Panc1 (cell line): ENCODE measurements at regions not wholly inside any gene's neighbourhood (a gene's known extent, or its start where the extent isn't known, plus 50 kb on each side); places are given as distances from the start of the nearest gene placed in this dataset.

Experiments
- ATAC-seq: fragments of 200-7000 bp; cut with Tn5 transposase; 2 replicates; pipeline ENCODE4 v1.9.1; 2020; ENCODE audit warnings: mild to moderate bottlenecking, moderate library complexity
- BruUV-seq: library from RNA; stranded (reverse); fragments of 400-500 nt; replicated peaks from 2 replicates; lab custom pipeline; 2021; lab: Mats Ljungman, UMichigan
- CTCF ChIA-PET: fragments of 300-600 bp; sonication (Branson Sonifier 250); formaldehyde crosslinking; loops from one replicate; lab custom pipeline; 2022; ENCODE audit warnings: antibody characterized with exemption; lab: Charles Lee
- POLR2A ChIA-PET: fragments of 300-600 bp; sonication (Branson Sonifier 250); formaldehyde crosslinking; loops from one replicate; lab custom pipeline; 2022; ENCODE audit warnings: antibody characterized with exemption; lab: Charles Lee
- DNase-seq: peaks from one replicate; pipeline ENCODE4 v3.0.0-alpha.2; 2010; ENCODE audit warnings: low read depth, low spot score
- H3K27ac ChIP-seq: 2 replicates; pipeline ENCODE4 v1.5.1; 2011; ENCODE audit warnings: mild to moderate bottlenecking, low read length, inconsistent platforms
- H3K27me3 ChIP-seq: fragments of 200-500 bp; sonication (Bioruptor generic); 2 replicates; pipeline ENCODE4 v1.6.0; 2014; ENCODE audit warnings: low read length, inconsistent platforms; ENCODE audit not compliant: control insufficient read depth, insufficient read depth
- H3K36me3 ChIP-seq: fragments of 200-500 bp; sonication (Bioruptor generic); 2 replicates; pipeline ENCODE4 v1.5.1; 2014; ENCODE audit warnings: inconsistent platforms, mild to moderate bottlenecking, low read length, moderate library complexity; ENCODE audit not compliant: control insufficient read depth, insufficient read depth
- H3K4me1 ChIP-seq: 2 replicates; pipeline ENCODE4 v1.5.1; 2011; ENCODE audit warnings: inconsistent platforms, mild to moderate bottlenecking, low read length, moderate library complexity; ENCODE audit not compliant: control insufficient read depth, insufficient read depth
- H3K4me3 ChIP-seq, 2 experiments: 2 replicates each; pipeline ENCODE4 v1.5.1; 2011 to 2012; ENCODE audit warnings: low read depth in 2 of 2, low read length in 2 of 2, mild to moderate bottlenecking in 2 of 2, inconsistent platforms in 1 of 2, moderate library complexity in 1 of 2
- H3K9me3 ChIP-seq: fragments of 200-500 bp; sonication (Bioruptor generic); 2 replicates; pipeline ENCODE4 v1.5.1; 2014; ENCODE audit warnings: low read depth, mild to moderate bottlenecking, inconsistent platforms, low read length, moderate library complexity; ENCODE audit not compliant: control insufficient read depth, insufficient read depth
- POLR2AphosphoS5 ChIP-seq: IDR thresholded peaks from 2 replicates; pipeline ENCODE4 v1.6.1; 2012; ENCODE audit warnings: mild to moderate bottlenecking, low read depth, low read length, moderate library complexity
- REST ChIP-seq, 2 experiments: IDR thresholded peaks; 2 replicates each; pipeline ENCODE4 v1.6.1; 2011 to 2012; ENCODE audit warnings: low read depth in 2 of 2, control low read depth in 1 of 2, low read length in 1 of 2, mild to moderate bottlenecking in 1 of 2, moderate library complexity in 1 of 2; ENCODE audit not compliant: insufficient read depth in 1 of 2
- SIN3A ChIP-seq: IDR thresholded peaks from 2 replicates; pipeline ENCODE4 v1.6.1; 2012; ENCODE audit warnings: low read depth, mild to moderate bottlenecking, low read length, moderate library complexity, borderline replicate concordance; ENCODE audit not compliant: insufficient read depth
- TCF7L2 ChIP-seq: IDR thresholded peaks from 2 replicates; pipeline ENCODE4 v1.6.1; 2011; ENCODE audit warnings: mild to moderate bottlenecking, low read depth, low read length, inconsistent platforms
- in situ Hi-C: cut with HindIII; loops from 2 replicates; pipeline ENCODE4 v1.10.0; 2016; ENCODE audit warnings: low sequenced_read_pairs, low pct_unique_long_range_greater_than_20kb
- intact Hi-C: fragments of 100-400 bp; cut with micrococcal nuclease; formaldehyde crosslinking; loops from one replicate; pipeline ENCODE4 v1.10.0; 2022; ENCODE audit not compliant: unreplicated experiment
- TF ChIP-seq, protein P1 (sequence below): fragments of 450-650 bp; IDR thresholded peaks from 2 replicates; pipeline ENCODE4 v1.5.1; 2017; ENCODE audit warnings: mild to moderate bottlenecking

GRCh38 chr13:40490086-40490758 is 176.2 kb downstream of the FOXO1 start:
- intact Hi-C loops (no loop called here), in situ Hi-C loops (no loop called here)
- Histone ChIP-seq H3K27ac (no peak overlapping the region), H3K27me3 (no peaks in the 10 kb centered on the region), H3K4me3 (no peak overlapping the region), H3K4me1 (no peaks in the 10 kb centered on the region), H3K36me3 (no peaks in the 10 kb centered on the region), H3K9me3 (no peaks in the 10 kb centered on the region)
- ChIA-PET CTCF (no interaction called here), POLR2A (interaction anchor here (0.7 kb wide), 1 partner anchor 12 kb away, joined by 3 read pairs; no protein-coding TSS in a partner anchor)
- ATAC-seq, result no peak
- TF ChIP-seq TCF7L2 (no peak), POLR2AphosphoS5 (no peak), SIN3A (no peak), REST (IDR thresholded peaks at IDR 0.05; ENCODE audit: insufficient read depth in 1 of 2, low read depth in 2 of 2, low read length in 1 of 2) (no peak)
- TF ChIP-seq, protein P1, sequence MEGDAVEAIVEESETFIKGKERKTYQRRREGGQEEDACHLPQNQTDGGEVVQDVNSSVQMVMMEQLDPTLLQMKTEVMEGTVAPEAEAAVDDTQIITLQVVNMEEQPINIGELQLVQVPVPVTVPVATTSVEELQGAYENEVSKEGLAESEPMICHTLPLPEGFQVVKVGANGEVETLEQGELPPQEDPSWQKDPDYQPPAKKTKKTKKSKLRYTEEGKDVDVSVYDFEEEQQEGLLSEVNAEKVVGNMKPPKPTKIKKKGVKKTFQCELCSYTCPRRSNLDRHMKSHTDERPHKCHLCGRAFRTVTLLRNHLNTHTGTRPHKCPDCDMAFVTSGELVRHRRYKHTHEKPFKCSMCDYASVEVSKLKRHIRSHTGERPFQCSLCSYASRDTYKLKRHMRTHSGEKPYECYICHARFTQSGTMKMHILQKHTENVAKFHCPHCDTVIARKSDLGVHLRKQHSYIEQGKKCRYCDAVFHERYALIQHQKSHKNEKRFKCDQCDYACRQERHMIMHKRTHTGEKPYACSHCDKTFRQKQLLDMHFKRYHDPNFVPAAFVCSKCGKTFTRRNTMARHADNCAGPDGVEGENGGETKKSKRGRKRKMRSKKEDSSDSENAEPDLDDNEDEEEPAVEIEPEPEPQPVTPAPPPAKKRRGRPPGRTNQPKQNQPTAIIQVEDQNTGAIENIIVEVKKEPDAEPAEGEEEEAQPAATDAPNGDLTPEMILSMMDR, result no peak
- no TSS peak for BruUV-seq
- DNase-seq, result no peak

GRCh38 chr13:40492511-40492910 is 173.9 kb downstream of the FOXO1 start:
- POLR2A ChIA-PET, result interaction anchor here (0.5 kb wide), 1 partner anchor 9 kb away, joined by 3 read pairs; no protein-coding TSS in a partner anchor
- in situ Hi-C loops, result no loop called here
- BruUV-seq, result no TSS peak
- Histone ChIP-seq H3K4me1 (no peaks in the 10 kb centered on the region), H3K36me3 (no peaks in the 10 kb centered on the region), H3K27me3 (no peaks in the 10 kb centered on the region), H3K27ac (no peak overlapping the region), H3K9me3 (no peaks in the 10 kb centered on the region), H3K4me3 (no peak overlapping the region)
- intact Hi-C loops, result no loop called here
- no peak for DNase-seq
- ATAC-seq, result no peak
- TF ChIP-seq SIN3A (no peak), REST (IDR thresholded peaks at IDR 0.05; ENCODE audit: insufficient read depth in 1 of 2, low read depth in 2 of 2, low read length in 1 of 2) (no peak), TCF7L2 (no peak), POLR2AphosphoS5 (no peak)
- TF ChIP-seq, protein P1, result no peak
- CTCF ChIA-PET, result no interaction called here
